Fibroblast of villous mesenchyme (primary cell): ENCODE measurements at regions not wholly inside any gene's neighbourhood (a gene's known extent, or its start where the extent isn't known, plus 50 kb on each side); places are given as distances from the start of the nearest gene placed in this dataset.

Experiments
- DNase-seq: peaks from one replicate; pipeline ENCODE4 v3.0.0-alpha.2; 2010; ENCODE audit warnings: low read depth
- H3K4me3 ChIP-seq: 2 replicates; pipeline ENCODE4 v1.5.1; 2011; ENCODE audit warnings: low read depth, mild to moderate bottlenecking, low read length
- CTCF ChIP-seq: IDR thresholded peaks from 2 replicates; pipeline ENCODE4 v1.5.1; 2012; ENCODE audit warnings: low read depth, mild to moderate bottlenecking, low read length; ENCODE audit not compliant: insufficient read depth

- TF ChIP-seq CTCF: no peak
- no peak overlapping the region for H3K4me3 ChIP-seq
- DNase-seq: no peak
Observed at GRCh38 chr7:19203686-19204085, 58.5 kb upstream of the FERD3L start.

- DNase-seq: no peak
- no peak overlapping the region for H3K4me3 ChIP-seq
- no peak for TF ChIP-seq CTCF
Observed at GRCh38 chr7:19202599-19202998, 57.4 kb upstream of the FERD3L start.
